GM23338 (cell line): ENCODE measurements at regions not wholly inside any gene's neighbourhood (a gene's known extent, or its start where the extent isn't known, plus 50 kb on each side); places are given as distances from the start of the nearest gene placed in this dataset.

Experiments used
- ATAC-seq: fragments of 200-7000 bp; cut with Tn5 transposase; 3 replicates; pipeline ENCODE4 v1.9.1; 2020
- DNase-seq: peaks from one replicate; pipeline ENCODE4 v3.0.0-alpha.2; 2015; ENCODE audit warnings: low spot score
- H2AFZ ChIP-seq: fragments of 200-600 bp; sonication (generic); 2 replicates; pipeline ENCODE4 v1.8.0; 2016; ENCODE audit warnings: antibody characterized with exemption, mild to moderate bottlenecking, moderate library complexity
- H3F3A ChIP-seq: fragments of 200-600 bp; sonication (generic); replicated peaks from 2 replicates; pipeline ENCODE4 v1.8.0; 2017; ENCODE audit warnings: antibody characterized with exemption, mixed run types, low read depth
- H3K27ac ChIP-seq: fragments of 200-600 bp; sonication (generic); 2 replicates; pipeline ENCODE4 v1.6.1; 2016; ENCODE audit warnings: low read depth
- H3K27me3 ChIP-seq: fragments of 200-600 bp; sonication (generic); 2 replicates; pipeline ENCODE4 v1.8.0; 2016; ENCODE audit warnings: mild to moderate bottlenecking, mixed run types, moderate library complexity; ENCODE audit not compliant: insufficient read depth
- H3K36me3 ChIP-seq: fragments of 200-600 bp; sonication (generic); 2 replicates; pipeline ENCODE4 v1.8.0; 2016; ENCODE audit warnings: mild to moderate bottlenecking; ENCODE audit not compliant: insufficient read depth
- H3K4me1 ChIP-seq: fragments of 200-600 bp; sonication (generic); 2 replicates; pipeline ENCODE4 v1.8.0; 2016; ENCODE audit warnings: mild to moderate bottlenecking, moderate library complexity; ENCODE audit not compliant: insufficient read depth
- H3K4me2 ChIP-seq: fragments of 200-600 bp; sonication (generic); 2 replicates; pipeline ENCODE4 v1.7.1; 2017; ENCODE audit warnings: mixed run types
- H3K4me3 ChIP-seq: fragments of 200-600 bp; sonication (generic); 2 replicates; pipeline ENCODE4 v1.6.1; 2016; ENCODE audit warnings: mixed run types
- H3K79me2 ChIP-seq: fragments of 200-600 bp; sonication (generic); replicated peaks from 2 replicates; pipeline ENCODE4 v1.8.0; 2017; ENCODE audit warnings: mild to moderate bottlenecking; ENCODE audit not compliant: insufficient read depth
- H3K9me2 ChIP-seq: fragments of 200-600 bp; sonication (generic); 2 replicates; pipeline ENCODE4 v1.8.0; 2017; ENCODE audit not compliant: insufficient read depth
- H4K20me1 ChIP-seq: fragments of 200-600 bp; sonication (generic); replicated peaks from 2 replicates; pipeline ENCODE4 v1.8.0; 2017; ENCODE audit warnings: mild to moderate bottlenecking; ENCODE audit not compliant: insufficient read depth
- H3K27ac Mint-ChIP-seq: 2 replicates; pipeline ENCODE4 v1.8.0; 2020; ENCODE audit warnings: inconsistent platforms, mild to moderate bottlenecking, moderate library complexity, mixed read lengths
- H3K27me3 Mint-ChIP-seq: 3 replicates; pipeline ENCODE4 v1.8.0; 2022; ENCODE audit warnings: low read depth, mild to moderate bottlenecking, moderate library complexity, mixed read lengths, inconsistent platforms; ENCODE audit not compliant: insufficient read depth, poor library complexity
- H3K36me3 Mint-ChIP-seq: 3 replicates; pipeline ENCODE4 v1.8.0; 2021; ENCODE audit warnings: low read depth, mild to moderate bottlenecking, inconsistent platforms, moderate library complexity, mixed read lengths
- H3K4me1 Mint-ChIP-seq: 3 replicates; pipeline ENCODE4 v1.8.0; 2020; ENCODE audit warnings: mild to moderate bottlenecking, inconsistent platforms, mixed read lengths
- H3K4me3 Mint-ChIP-seq: 3 replicates; pipeline ENCODE4 v1.8.0; 2021; ENCODE audit warnings: moderate library complexity, mild to moderate bottlenecking, inconsistent platforms, mixed read lengths
- H3K9me3 Mint-ChIP-seq: 3 replicates; pipeline ENCODE4 v1.8.0; 2020; ENCODE audit warnings: moderate library complexity, mild to moderate bottlenecking, inconsistent platforms, mixed read lengths
- CREB1 ChIP-seq: fragments of 250-450 bp; sonication (Bioruptor Pico); IDR thresholded peaks from 2 replicates; pipeline ENCODE4 v1.5.0; 2020; ENCODE audit warnings: low read depth, mild to moderate bottlenecking, moderate library complexity
- CTCF ChIP-seq, 2 experiments: fragments of 200-600 bp in 1 of 2; sonication (generic) in 1 of 2; conservative IDR thresholded peaks; 2 replicates each; pipeline versions ENCODE4 v1.5.1 to v1.6.1; 2016 to 2017; ENCODE audit warnings: antibody characterized with exemption in 2 of 2, low read depth in 2 of 2, mild to moderate bottlenecking in 2 of 2, moderate library complexity in 1 of 2
- ETS1 ChIP-seq: IDR thresholded peaks from 2 replicates; pipeline ENCODE4 v1.6.1; 2016; ENCODE audit warnings: antibody characterized with exemption
- EZH2 ChIP-seq: fragments of 200-600 bp; sonication (generic); IDR thresholded peaks from one replicate; pipeline ENCODE4 v1.8.0; 2017; ENCODE audit warnings: antibody characterized with exemption, mild to moderate bottlenecking, low read depth; ENCODE audit not compliant: unreplicated experiment
- EZH2phosphoT487 ChIP-seq: fragments of 200-600 bp; sonication (generic); IDR thresholded peaks from one replicate; pipeline ENCODE4 v1.8.1; 2018; ENCODE audit warnings: antibody characterized with exemption; ENCODE audit not compliant: unreplicated experiment
- JUNB ChIP-seq: IDR thresholded peaks from one replicate; pipeline ENCODE4 v1.6.1; 2016; ENCODE audit warnings: antibody characterized with exemption; ENCODE audit not compliant: unreplicated experiment
- NANOG ChIP-seq: IDR thresholded peaks from 2 replicates; pipeline ENCODE4 v1.6.1; 2016; ENCODE audit warnings: antibody characterized with exemption, borderline replicate concordance
- POLR2AphosphoS5 ChIP-seq: IDR thresholded peaks from 2 replicates; pipeline ENCODE4 v1.6.1; 2016; ENCODE audit warnings: antibody characterized with exemption, low read depth
- STAT1 ChIP-seq: IDR thresholded peaks from one replicate; pipeline ENCODE4 v1.6.1; 2016; ENCODE audit warnings: antibody characterized with exemption; ENCODE audit not compliant: unreplicated experiment
- ZNF114 ChIP-seq: fragments of 250-450 bp; sonication (Bioruptor Pico); IDR thresholded peaks from 2 replicates; pipeline ENCODE4 v1.5.0; 2020; ENCODE audit warnings: mild to moderate bottlenecking, moderate library complexity
- TF ChIP-seq, protein P1 (sequence below): fragments of 250-450 bp; sonication (Bioruptor Pico); IDR thresholded peaks from 2 replicates; pipeline ENCODE4 v1.5.0; 2020; ENCODE audit warnings: mild to moderate bottlenecking, moderate library complexity

DNA sequence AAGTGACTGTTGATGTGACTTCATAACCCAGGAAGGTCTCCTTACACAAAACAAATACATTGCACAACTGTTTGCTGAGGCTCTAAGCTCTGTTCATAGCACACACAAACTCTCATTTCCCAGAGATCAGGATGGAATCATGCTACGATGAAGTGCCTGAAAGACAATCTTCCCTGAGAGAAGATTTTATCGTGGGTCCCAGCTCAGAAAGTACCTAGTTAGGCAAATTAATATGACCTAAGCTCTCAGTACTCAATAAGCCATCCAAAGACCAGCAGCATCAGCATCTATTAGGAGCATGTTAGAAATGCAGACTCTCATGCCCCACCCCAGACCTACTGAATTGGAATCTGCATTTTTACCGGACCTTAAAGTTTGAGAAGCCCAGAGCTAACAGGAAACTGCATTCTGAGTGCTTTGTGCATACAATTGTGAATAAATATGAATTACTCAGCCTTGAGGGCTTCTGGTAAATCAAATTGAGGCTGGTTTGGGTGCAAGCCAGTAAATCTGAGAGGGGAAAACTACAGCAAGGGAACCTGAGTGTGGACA, 161.5 kb upstream of the C2CD4B start:
- ATAC-seq (no peak), DNase-seq (no peak)
- no peak overlapping the region for H3K27ac ChIP-seq
- H3K27me3 ChIP-seq, result no peaks in the 10 kb centered on the region
- H3K9me2 ChIP-seq, result no peaks in the 10 kb centered on the region
- no peak overlapping the region for H3K4me3 ChIP-seq
- TF ChIP-seq STAT1, result no peak
- no peak for TF ChIP-seq ZNF114 (CRISPR knock-in tag)
- TF ChIP-seq, protein P1, sequence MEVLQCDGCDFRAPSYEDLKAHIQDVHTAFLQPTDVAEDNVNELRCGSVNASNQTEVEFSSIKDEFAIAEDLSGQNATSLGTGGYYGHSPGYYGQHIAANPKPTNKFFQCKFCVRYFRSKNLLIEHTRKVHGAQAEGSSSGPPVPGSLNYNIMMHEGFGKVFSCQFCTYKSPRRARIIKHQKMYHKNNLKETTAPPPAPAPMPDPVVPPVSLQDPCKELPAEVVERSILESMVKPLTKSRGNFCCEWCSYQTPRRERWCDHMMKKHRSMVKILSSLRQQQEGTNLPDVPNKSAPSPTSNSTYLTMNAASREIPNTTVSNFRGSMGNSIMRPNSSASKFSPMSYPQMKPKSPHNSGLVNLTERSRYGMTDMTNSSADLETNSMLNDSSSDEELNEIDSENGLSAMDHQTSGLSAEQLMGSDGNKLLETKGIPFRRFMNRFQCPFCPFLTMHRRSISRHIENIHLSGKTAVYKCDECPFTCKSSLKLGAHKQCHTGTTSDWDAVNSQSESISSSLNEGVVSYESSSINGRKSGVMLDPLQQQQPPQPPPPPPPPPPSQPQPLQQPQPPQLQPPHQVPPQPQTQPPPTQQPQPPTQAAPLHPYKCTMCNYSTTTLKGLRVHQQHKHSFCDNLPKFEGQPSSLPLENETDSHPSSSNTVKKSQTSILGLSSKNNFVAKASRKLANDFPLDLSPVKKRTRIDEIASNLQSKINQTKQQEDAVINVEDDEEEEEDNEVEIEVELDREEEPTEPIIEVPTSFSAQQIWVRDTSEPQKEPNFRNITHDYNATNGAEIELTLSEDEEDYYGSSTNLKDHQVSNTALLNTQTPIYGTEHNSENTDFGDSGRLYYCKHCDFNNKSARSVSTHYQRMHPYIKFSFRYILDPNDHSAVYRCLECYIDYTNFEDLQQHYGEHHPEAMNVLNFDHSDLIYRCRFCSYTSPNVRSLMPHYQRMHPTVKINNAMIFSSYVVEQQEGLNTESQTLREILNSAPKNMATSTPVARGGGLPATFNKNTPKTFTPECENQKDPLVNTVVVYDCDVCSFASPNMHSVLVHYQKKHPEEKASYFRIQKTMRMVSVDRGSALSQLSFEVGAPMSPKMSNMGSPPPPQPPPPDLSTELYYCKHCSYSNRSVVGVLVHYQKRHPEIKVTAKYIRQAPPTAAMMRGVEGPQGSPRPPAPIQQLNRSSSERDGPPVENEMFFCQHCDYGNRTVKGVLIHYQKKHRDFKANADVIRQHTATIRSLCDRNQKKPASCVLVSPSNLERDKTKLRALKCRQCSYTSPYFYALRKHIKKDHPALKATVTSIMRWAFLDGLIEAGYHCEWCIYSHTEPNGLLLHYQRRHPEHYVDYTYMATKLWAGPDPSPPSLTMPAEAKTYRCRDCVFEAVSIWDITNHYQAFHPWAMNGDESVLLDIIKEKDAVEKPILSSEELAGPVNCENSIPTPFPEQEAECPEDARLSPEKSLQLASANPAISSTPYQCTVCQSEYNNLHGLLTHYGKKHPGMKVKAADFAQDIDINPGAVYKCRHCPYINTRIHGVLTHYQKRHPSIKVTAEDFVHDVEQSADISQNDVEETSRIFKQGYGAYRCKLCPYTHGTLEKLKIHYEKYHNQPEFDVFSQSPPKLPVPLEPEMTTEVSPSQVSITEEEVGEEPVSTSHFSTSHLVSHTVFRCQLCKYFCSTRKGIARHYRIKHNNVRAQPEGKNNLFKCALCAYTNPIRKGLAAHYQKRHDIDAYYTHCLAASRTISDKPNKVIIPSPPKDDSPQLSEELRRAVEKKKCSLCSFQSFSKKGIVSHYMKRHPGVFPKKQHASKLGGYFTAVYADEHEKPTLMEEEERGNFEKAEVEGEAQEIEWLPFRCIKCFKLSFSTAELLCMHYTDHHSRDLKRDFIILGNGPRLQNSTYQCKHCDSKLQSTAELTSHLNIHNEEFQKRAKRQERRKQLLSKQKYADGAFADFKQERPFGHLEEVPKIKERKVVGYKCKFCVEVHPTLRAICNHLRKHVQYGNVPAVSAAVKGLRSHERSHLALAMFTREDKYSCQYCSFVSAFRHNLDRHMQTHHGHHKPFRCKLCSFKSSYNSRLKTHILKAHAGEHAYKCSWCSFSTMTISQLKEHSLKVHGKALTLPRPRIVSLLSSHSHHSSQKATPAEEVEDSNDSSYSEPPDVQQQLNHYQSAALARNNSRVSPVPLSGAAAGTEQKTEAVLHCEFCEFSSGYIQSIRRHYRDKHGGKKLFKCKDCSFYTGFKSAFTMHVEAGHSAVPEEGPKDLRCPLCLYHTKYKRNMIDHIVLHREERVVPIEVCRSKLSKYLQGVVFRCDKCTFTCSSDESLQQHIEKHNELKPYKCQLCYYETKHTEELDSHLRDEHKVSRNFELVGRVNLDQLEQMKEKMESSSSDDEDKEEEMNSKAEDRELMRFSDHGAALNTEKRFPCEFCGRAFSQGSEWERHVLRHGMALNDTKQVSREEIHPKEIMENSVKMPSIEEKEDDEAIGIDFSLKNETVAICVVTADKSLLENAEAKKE (CRISPR knock-in tag), result no peak
- no peak for TF ChIP-seq POLR2AphosphoS5
- no peak for TF ChIP-seq NANOG
- TF ChIP-seq EZH2, result no peak
- no peaks in the 10 kb centered on the region for H4K20me1 ChIP-seq
- Mint-ChIP-seq H3K9me3 (no peaks in the 10 kb centered on the region), H3K36me3 (no peaks in the 10 kb centered on the region), H3K27ac (no peak overlapping the region), H3K27me3 (peaks cover 4% of the 10 kb centered on the region), H3K4me1 (peaks cover 3% of the 10 kb centered on the region; the same call in 2 of the 3 replicates), H3K4me3 (no peak overlapping the region)
- H3K79me2 ChIP-seq, result no peaks in the 10 kb centered on the region
- H3K4me2 ChIP-seq, result no peak overlapping the region
- H2AFZ ChIP-seq, result peak overlapping the region; percentile 12; the same call in 1 of the 2 replicates
- H3K36me3 ChIP-seq, result no peaks in the 10 kb centered on the region
- no peaks in the 10 kb centered on the region for H3F3A ChIP-seq
- H3K4me1 ChIP-seq, result no peaks in the 10 kb centered on the region

DNA sequence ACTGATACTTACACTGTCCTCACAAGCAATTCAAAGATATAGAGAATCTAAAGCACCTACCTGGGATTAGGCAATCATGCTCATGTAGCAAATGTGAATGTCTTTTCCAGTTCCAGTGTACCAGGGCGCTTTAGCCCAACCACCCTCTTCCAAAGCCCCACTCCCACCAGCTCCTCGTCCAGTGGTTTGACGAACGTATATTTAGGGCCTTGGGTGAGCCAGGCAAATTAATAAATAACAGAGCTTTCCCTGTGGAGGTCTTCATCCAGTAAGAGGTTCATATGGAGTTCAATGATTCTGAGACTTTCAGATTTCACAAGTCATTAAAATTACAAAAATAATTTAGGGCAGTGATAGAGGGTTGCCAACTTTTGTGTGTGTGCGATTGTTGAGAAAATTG, 162.3 kb upstream of the C2CD4B start:
- H3K27ac Mint-ChIP-seq, result no peak overlapping the region
- Histone ChIP-seq H3K36me3 (no peaks in the 10 kb centered on the region), H3K4me2 (no peak overlapping the region), H3K4me1 (no peaks in the 10 kb centered on the region), H3F3A (no peaks in the 10 kb centered on the region), H4K20me1 (no peaks in the 10 kb centered on the region), H2AFZ (no peak overlapping the region; the same call in 1 of the 2 replicates), H3K9me2 (no peaks in the 10 kb centered on the region), H3K79me2 (no peaks in the 10 kb centered on the region), H3K27ac (no peak overlapping the region), H3K27me3 (no peaks in the 10 kb centered on the region), H3K4me3 (no peak overlapping the region)
- peaks cover 3% of the 10 kb centered on the region; the same call in 2 of the 3 replicates for H3K4me1 Mint-ChIP-seq
- no peak overlapping the region for H3K4me3 Mint-ChIP-seq
- ATAC-seq (no peak), DNase-seq (no peak)
- peaks cover 4% of the 10 kb centered on the region for H3K27me3 Mint-ChIP-seq
- no peaks in the 10 kb centered on the region for H3K9me3 Mint-ChIP-seq
- no peaks in the 10 kb centered on the region for H3K36me3 Mint-ChIP-seq
- TF ChIP-seq ETS1 (no peak), POLR2AphosphoS5 (no peak), EZH2phosphoT487 (no peak), CTCF (conservative IDR thresholded peaks at IDR 0.05; ENCODE audit: low read depth in 2 of 2) (no peak), CREB1 (no peak), JUNB (no peak), ZNF114 (CRISPR knock-in tag) (no peak)
